Renal pelvis (tissue), 1 donor: ENCODE measurements at regions not wholly inside any gene's neighbourhood (a gene's known extent, or its start where the extent isn't known, plus 50 kb on each side); places are given as distances from the start of the nearest gene placed in this dataset.

Experiments
- DNase-seq: peaks from one replicate; pipeline ENCODE4 v3.0.0-alpha.2; 2013

GRCh38 chr1:230487773-230488428, 61.8 kb upstream of the PGBD5 start:
- no peak for DNase-seq

GRCh38 chr1:230476622-230477003, 50.5 kb upstream of the PGBD5 start:
- no peak for DNase-seq

- peak; percentile 4 for DNase-seq
These were observed 49.9 kb upstream of the PGBD5 start for GRCh38 chr1:230475856-230476621.
